ENCODE measurements at regions not wholly inside any gene's neighbourhood (a gene's known extent, or its start where the extent isn't known, plus 50 kb on each side); places are given as distances from the start of the nearest gene placed in this dataset.

GRCh38 chr9:111274737-111275136 lies 55.3 kb downstream of the OR2K2 start:
- Histone ChIP-seq H3K79me2 (ENCODE audit: insufficient read depth, low read length) (no peaks in the 10 kb centered on the region), H3K4me2 (ENCODE audit: low read length) (no peak overlapping the region), H3K36me3 (ENCODE audit: control insufficient read depth in 1 of 2, insufficient read depth in 2 of 2, low read length in 2 of 2) (no peaks in the 10 kb centered on the region), H3K27ac (ENCODE audit: low read depth, low read length) (no peak overlapping the region), H3K9me2 (ENCODE audit: insufficient read depth) (no peaks in the 10 kb centered on the region), H3K4me3 (replicated peaks in 1 of 2; ENCODE audit: low read depth in 1 of 2, low read length in 2 of 2) (no peak overlapping the region), H2AFZ (ENCODE audit: low read depth, low read length, poor library complexity, severe bottlenecking) (no peak overlapping the region), H3K27me3 (ENCODE audit: insufficient read depth, low read length) (no peaks in the 10 kb centered on the region), H4K20me1 (ENCODE audit: insufficient read depth) (no peaks in the 10 kb centered on the region), H3K9ac (ENCODE audit: low read length) (no peak overlapping the region), H3K9me3 (ENCODE audit: control insufficient read depth in 1 of 2, insufficient read depth in 1 of 2, low read depth in 1 of 2, low read length in 2 of 2) (no peaks in the 10 kb centered on the region), H3K4me1 (ENCODE audit: control insufficient read depth in 1 of 2, insufficient read depth in 2 of 2, low read length in 2 of 2) (no peaks in the 10 kb centered on the region)
- intact Hi-C loops (cut with micrococcal nuclease): no loop called here
- ChIA-PET POLR2A (no interaction called here), CTCF (no interaction called here), RAD21 (ENCODE audit: low non-redundant PET in 1 of 2, low total read pairs in 2 of 2, uncharacterized antibody in 2 of 2, unreplicated experiment in 2 of 2) (no interaction called here)
- ATAC-seq: no peak
- no peak for TF ChIP-seq ZFX (IDR thresholded peaks at IDR 0.05)
- TF ChIP-seq ZBTB33 (IDR thresholded peaks at IDR 0.05; ENCODE audit: extremely low read depth, insufficient replicate concordance, low read length): no peak
- no peak for TF ChIP-seq EZH2phosphoT487 (IDR thresholded peaks at IDR 0.05; ENCODE audit: borderline replicate concordance)
- TF ChIP-seq RAD21 (IDR thresholded peaks at IDR 0.05; ENCODE audit: low read depth): no peak
- no peak for DNase-seq (ENCODE audit: low read depth, low spot score)
- no TSS peak for BruUV-seq (replicated peaks)

DNA sequence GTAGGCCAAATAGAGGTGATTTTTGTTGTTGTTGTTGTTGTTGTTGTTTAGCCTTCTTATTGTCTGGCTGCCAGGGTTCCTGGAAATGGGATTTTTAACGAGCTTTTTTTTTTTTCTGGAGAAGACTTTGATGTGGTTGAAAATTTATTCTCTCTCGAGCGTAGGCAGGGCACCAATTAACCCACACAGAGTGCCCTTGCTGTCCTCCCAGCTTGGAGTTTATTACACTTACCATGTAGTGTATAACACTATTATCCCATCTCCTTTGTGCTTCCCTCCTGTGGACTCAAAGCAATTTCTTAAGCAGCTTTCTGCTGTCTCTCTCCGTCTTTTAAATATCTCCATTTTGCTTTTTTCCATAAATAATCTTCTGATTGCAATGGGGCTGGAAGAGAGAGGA lies 57.4 kb downstream of the OR2K2 start:
- ATAC-seq (no peak), DNase-seq (ENCODE audit: low read depth, low spot score) (no peak)
- H3K9me2 ChIP-seq (ENCODE audit: insufficient read depth): no peaks in the 10 kb centered on the region
- intact Hi-C loops (cut with micrococcal nuclease): no loop called here
- no peaks in the 10 kb centered on the region for H4K20me1 ChIP-seq (ENCODE audit: insufficient read depth)
- no peak overlapping the region for H3K9ac ChIP-seq (ENCODE audit: low read length)
- no peaks in the 10 kb centered on the region for H3K36me3 ChIP-seq (ENCODE audit: control insufficient read depth in 1 of 2, insufficient read depth in 2 of 2, low read length in 2 of 2)
- no peak overlapping the region for H3K4me3 ChIP-seq (replicated peaks in 1 of 2; ENCODE audit: low read depth in 1 of 2, low read length in 2 of 2)
- CTCF ChIA-PET: no interaction called here
- no peak overlapping the region for H3K27ac ChIP-seq (ENCODE audit: low read depth, low read length)
- no peak overlapping the region for H2AFZ ChIP-seq (ENCODE audit: low read depth, low read length, poor library complexity, severe bottlenecking)
- BruUV-seq (replicated peaks): no TSS peak
- no peaks in the 10 kb centered on the region for H3K9me3 ChIP-seq (ENCODE audit: control insufficient read depth in 1 of 2, insufficient read depth in 1 of 2, low read depth in 1 of 2, low read length in 2 of 2)
- H3K27me3 ChIP-seq (ENCODE audit: insufficient read depth, low read length): no peaks in the 10 kb centered on the region
- POLR2A ChIA-PET: no interaction called here
- H3K79me2 ChIP-seq (ENCODE audit: insufficient read depth, low read length): no peaks in the 10 kb centered on the region
- no peak overlapping the region for H3K4me2 ChIP-seq (ENCODE audit: low read length)
- no peaks in the 10 kb centered on the region for H3K4me1 ChIP-seq (ENCODE audit: control insufficient read depth in 1 of 2, insufficient read depth in 2 of 2, low read length in 2 of 2)
- RAD21 ChIA-PET (ENCODE audit: low non-redundant PET in 1 of 2, low total read pairs in 2 of 2, uncharacterized antibody in 2 of 2, unreplicated experiment in 2 of 2): no interaction called here
- TF ChIP-seq CEBPB (IDR thresholded peaks at IDR 0.05; ENCODE audit: low read depth) (no peak), RAD21 (IDR thresholded peaks at IDR 0.05; ENCODE audit: low read depth) (no peak), SP1 (IDR thresholded peaks at IDR 0.05; ENCODE audit: low read depth) (no peak), SRF (IDR thresholded peaks at IDR 0.05; ENCODE audit: low read depth) (no peak), POLR2AphosphoS5 (IDR thresholded peaks at IDR 0.05; ENCODE audit: low read depth, low read length) (no peak), EZH2phosphoT487 (IDR thresholded peaks at IDR 0.05; ENCODE audit: borderline replicate concordance) (no peak), CBX3 (IDR thresholded peaks at IDR 0.05; ENCODE audit: low read depth) (no peak), ZFX (IDR thresholded peaks at IDR 0.05) (no peak), JUND (IDR thresholded peaks at IDR 0.05) (no peak), TCF7L2 (IDR thresholded peaks at IDR 0.05; ENCODE audit: borderline replicate concordance, extremely low read depth, insufficient read depth, insufficient read length) (no peak), POLR2A (IDR thresholded peaks at IDR 0.05; ENCODE audit: borderline replicate concordance, extremely low read depth, insufficient read depth, insufficient read length) (no peak), ATF3 (IDR thresholded peaks at IDR 0.05) (no peak)
- TF ChIP-seq, protein P1, sequence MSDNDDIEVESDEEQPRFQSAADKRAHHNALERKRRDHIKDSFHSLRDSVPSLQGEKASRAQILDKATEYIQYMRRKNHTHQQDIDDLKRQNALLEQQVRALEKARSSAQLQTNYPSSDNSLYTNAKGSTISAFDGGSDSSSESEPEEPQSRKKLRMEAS (IDR thresholded peaks at IDR 0.05): no peak
- TF ChIP-seq, protein P2, sequence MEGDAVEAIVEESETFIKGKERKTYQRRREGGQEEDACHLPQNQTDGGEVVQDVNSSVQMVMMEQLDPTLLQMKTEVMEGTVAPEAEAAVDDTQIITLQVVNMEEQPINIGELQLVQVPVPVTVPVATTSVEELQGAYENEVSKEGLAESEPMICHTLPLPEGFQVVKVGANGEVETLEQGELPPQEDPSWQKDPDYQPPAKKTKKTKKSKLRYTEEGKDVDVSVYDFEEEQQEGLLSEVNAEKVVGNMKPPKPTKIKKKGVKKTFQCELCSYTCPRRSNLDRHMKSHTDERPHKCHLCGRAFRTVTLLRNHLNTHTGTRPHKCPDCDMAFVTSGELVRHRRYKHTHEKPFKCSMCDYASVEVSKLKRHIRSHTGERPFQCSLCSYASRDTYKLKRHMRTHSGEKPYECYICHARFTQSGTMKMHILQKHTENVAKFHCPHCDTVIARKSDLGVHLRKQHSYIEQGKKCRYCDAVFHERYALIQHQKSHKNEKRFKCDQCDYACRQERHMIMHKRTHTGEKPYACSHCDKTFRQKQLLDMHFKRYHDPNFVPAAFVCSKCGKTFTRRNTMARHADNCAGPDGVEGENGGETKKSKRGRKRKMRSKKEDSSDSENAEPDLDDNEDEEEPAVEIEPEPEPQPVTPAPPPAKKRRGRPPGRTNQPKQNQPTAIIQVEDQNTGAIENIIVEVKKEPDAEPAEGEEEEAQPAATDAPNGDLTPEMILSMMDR (IDR thresholded peaks at IDR 0.05 in 2 of 3, conservative IDR thresholded peaks at IDR 0.05 in 1 of 3; ENCODE audit: borderline replicate concordance in 1 of 3, insufficient read depth in 1 of 3, low read depth in 2 of 3, low read length in 2 of 3): no peak

All from HCT116 (cell line).